DND-41 (cell line): ENCODE measurements at regions not wholly inside any gene's neighbourhood (a gene's known extent, or its start where the extent isn't known, plus 50 kb on each side); places are given as distances from the start of the nearest gene placed in this dataset.

Source experiments
- EZH2 ChIP-seq: IDR thresholded peaks from 3 replicates; pipeline ENCODE4 v1.6.1; 2012; ENCODE audit warnings: borderline replicate concordance, low read depth, mild to moderate bottlenecking, moderate library complexity, low read length, inconsistent platforms; ENCODE audit not compliant: severe bottlenecking
- TF ChIP-seq, protein P1 (sequence below): IDR thresholded peaks from 2 replicates; pipeline ENCODE4 v1.5.1; 2012; ENCODE audit warnings: borderline replicate concordance, low read length, moderate library complexity, mild to moderate bottlenecking; ENCODE audit not compliant: poor library complexity, severe bottlenecking; ENCODE audit errors: extremely low read depth

- TF ChIP-seq, protein P1, sequence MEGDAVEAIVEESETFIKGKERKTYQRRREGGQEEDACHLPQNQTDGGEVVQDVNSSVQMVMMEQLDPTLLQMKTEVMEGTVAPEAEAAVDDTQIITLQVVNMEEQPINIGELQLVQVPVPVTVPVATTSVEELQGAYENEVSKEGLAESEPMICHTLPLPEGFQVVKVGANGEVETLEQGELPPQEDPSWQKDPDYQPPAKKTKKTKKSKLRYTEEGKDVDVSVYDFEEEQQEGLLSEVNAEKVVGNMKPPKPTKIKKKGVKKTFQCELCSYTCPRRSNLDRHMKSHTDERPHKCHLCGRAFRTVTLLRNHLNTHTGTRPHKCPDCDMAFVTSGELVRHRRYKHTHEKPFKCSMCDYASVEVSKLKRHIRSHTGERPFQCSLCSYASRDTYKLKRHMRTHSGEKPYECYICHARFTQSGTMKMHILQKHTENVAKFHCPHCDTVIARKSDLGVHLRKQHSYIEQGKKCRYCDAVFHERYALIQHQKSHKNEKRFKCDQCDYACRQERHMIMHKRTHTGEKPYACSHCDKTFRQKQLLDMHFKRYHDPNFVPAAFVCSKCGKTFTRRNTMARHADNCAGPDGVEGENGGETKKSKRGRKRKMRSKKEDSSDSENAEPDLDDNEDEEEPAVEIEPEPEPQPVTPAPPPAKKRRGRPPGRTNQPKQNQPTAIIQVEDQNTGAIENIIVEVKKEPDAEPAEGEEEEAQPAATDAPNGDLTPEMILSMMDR: no peak
- no peak for TF ChIP-seq EZH2
Measured at GRCh38 chr5:4991925-4992324, 148.2 kb upstream of the ADAMTS16 start.
